Omental fat pad (tissue), 3 donors: ENCODE measurements at regions not wholly inside any gene's neighbourhood (a gene's known extent, or its start where the extent isn't known, plus 50 kb on each side); places are given as distances from the start of the nearest gene placed in this dataset.
"Not testable (repeated sequence)": the region's sequence is repeated elsewhere in the genome, so short reads cannot be mapped to it uniquely, and the experiment has no call there.

ENCODE experiments used
- ATAC-seq: fragments of 150-250 bp; one replicate; pipeline ENCODE4 v1.9.1; 2016; ENCODE audit warnings: mild to moderate bottlenecking, moderate library complexity; ENCODE audit not compliant: low FRiP score
- DNase-seq: peaks from one replicate; pipeline ENCODE4 v3.0.0-alpha.2; 2019; ENCODE audit warnings: low spot score
- CTCF ChIP-seq, 3 donors: fragments of 450-650 bp; IDR thresholded peaks; one replicate each; pipeline ENCODE4 v1.5.1; 2016 to 2017; ENCODE audit warnings: antibody characterized with exemption in 3 of 3, mild to moderate bottlenecking in 3 of 3, moderate library complexity in 2 of 3

- no peak for ATAC-seq
These were observed 767.9 kb downstream of the TMEM121 start for GRCh38 chr14:106294324-106294723.

DNA sequence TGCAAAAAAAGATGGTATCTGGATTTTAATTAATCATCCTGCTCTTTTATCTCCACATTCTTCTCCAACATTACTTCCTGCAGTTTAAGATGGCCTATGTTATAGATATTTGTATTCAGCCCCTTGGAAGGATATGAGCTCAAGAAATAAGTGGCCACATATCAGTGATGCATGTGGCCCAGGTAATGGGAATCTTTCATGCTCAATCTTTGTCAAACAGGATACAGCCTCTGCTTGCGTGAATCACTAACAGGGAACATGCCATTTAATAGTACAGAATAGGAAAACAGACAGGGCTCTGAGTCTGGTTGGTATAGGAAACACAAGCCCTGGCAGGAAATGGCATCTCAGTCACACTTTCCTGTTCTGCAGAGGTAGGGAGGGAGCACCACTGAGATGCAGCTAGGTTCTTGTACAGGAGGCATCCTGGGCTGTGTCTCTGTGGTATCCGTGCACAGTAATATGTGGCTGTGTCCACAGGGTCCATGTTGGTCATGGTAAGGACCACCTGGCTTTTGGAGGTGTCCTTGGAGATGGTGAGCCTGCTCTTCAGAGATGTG, 774.6 kb downstream of the TMEM121 start:
- ATAC-seq, DNase-seq: not testable (repeated sequence)

More at GRCh38 chr14:106294324-106294723, 767.9 kb downstream of the TMEM121 start:
- TF ChIP-seq CTCF (IDR thresholded peaks at IDR 0.05) = no peak
- DNase-seq = no peak

DNA sequence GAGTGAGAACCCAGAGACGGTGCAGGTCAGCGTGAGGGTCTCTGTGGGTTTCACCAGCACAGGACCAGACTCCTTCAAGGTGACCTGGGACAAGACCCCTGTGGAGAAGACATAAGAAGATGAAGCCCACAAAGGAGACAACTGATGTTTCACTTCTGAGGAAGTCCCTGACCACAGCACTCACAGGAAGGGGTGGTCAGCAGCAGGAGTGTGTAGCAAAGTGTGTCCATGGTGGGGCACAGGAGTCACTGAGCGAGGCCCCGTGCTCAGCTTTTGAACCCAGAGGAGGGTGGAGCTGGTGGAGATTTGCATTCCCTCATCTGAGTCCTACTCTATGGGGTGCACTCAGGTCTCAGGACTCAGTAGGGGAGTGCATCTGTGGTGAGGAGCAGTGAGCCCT, 775.2 kb downstream of the TMEM121 start:
- ATAC-seq, DNase-seq: not testable (repeated sequence)

GRCh38 chr14:106302661-106303060, 776.3 kb downstream of the TMEM121 start:
- no peak for TF ChIP-seq CTCF (IDR thresholded peaks at IDR 0.05)
- no peak for DNase-seq
- ATAC-seq = no peak

- DNase-seq (no peak), ATAC-seq (no peak)
- TF ChIP-seq CTCF (IDR thresholded peaks at IDR 0.05) = no peak
These were observed 777.9 kb downstream of the TMEM121 start for GRCh38 chr14:106304271-106304670.

DNA sequence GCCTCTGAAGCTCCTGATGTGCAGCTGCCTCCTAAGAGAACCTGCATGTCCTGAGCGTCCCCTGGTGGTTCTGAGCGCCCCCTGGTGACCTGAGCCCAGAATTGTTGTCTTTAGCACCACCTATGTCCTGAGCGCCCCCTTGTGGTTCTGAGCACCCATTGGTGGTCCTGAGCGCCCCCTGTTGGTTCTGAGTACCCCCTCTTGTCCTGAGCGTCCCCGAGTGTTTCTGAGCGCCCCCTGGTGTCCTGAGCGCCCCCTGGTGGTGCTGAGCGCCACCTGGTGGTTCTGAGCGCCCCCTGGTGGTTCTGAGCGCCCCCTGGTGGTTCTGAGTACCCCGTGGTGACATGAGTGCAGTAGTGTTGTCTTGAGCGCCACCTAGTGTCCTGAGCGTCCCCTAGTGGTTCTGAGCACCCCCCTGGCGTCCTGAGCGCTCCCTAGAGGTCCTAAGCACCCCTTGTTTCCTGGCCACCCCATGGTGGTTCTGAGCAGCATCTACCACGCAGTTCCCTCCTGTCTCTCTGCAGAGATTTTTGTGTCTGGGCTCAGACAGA, 782.5 kb downstream of the TMEM121 start:
- no peak for DNase-seq
- no peak for TF ChIP-seq CTCF (IDR thresholded peaks at IDR 0.05)
- ATAC-seq = no peak

DNA sequence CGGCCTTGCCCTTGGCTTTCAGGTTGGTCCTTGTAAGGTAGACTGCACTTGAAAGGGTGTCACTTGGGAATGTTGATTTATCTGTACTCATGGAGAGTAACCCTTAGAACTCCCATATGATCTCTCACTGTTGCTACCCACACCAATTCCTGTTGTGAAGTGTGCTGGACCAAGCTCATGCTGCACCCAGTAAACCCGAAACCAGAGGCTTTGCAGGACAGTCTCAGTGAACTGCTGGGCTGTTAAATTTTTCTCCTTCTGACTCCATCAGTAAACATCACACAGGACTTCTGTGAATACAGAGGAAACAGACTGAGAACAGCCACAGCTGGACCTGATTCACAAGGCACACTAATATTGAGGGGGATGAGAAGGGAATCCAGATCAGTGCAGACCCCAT, 783.0 kb downstream of the TMEM121 start:
- TF ChIP-seq CTCF (IDR thresholded peaks at IDR 0.05) = no peak
- no peak for ATAC-seq
- DNase-seq = no peak

DNA sequence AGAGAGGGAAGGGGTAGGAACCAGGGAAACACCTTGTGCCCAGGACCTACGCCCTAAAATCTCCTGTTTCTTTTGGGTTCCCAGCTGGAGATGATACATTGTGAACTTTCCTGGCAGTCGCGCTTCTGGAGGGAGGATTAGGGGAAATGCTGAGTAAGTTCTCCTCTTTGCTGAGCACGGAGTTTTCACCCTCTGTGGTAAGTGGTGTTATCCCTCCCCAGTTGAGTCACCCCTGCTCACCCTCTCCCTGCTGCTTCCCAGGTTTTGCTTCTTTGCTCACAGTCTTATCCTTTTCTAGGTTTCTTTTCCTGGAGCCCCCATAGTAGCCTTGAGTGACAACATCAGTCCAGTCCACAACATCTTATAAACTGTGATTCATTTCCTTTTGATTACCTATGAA, 789.1 kb downstream of the TMEM121 start:
- TF ChIP-seq CTCF (IDR thresholded peaks at IDR 0.05) = no peak
- no peak for DNase-seq
- no peak for ATAC-seq
